Neuron (in vitro differentiated cells): ENCODE measurements at regions not wholly inside any gene's neighbourhood (a gene's known extent, or its start where the extent isn't known, plus 50 kb on each side); places are given as distances from the start of the nearest gene placed in this dataset.

ENCODE experiments used
- H2AFZ ChIP-seq: one replicate; pipeline ENCODE4 v1.6.1; 2013; ENCODE audit warnings: low read depth, mild to moderate bottlenecking, inconsistent platforms, low read length, moderate library complexity
- H3K27me3 ChIP-seq: one replicate; pipeline ENCODE4 v1.6.1; 2013; ENCODE audit warnings: low read length; ENCODE audit not compliant: insufficient read depth
- H3K36me3 ChIP-seq: one replicate; pipeline ENCODE4 v1.6.1; 2013; ENCODE audit warnings: low read length; ENCODE audit not compliant: insufficient read depth
- H3K4me1 ChIP-seq: one replicate; pipeline ENCODE4 v1.6.1; 2013; ENCODE audit warnings: low read length; ENCODE audit not compliant: insufficient read depth
- H3K4me3 ChIP-seq: 2 replicates; pipeline ENCODE4 v1.5.1; 2013; ENCODE audit warnings: mild to moderate bottlenecking, low read length, moderate library complexity
- H3K9me3 ChIP-seq: one replicate; pipeline ENCODE4 v1.6.1; 2013; ENCODE audit warnings: low read length

- Histone ChIP-seq H3K36me3 (no peaks in the 10 kb centered on the region), H3K4me1 (no peaks in the 10 kb centered on the region), H3K27me3 (no peaks in the 10 kb centered on the region), H3K4me3 (no peak overlapping the region), H2AFZ (no peak overlapping the region), H3K9me3 (no peaks in the 10 kb centered on the region)
Measured at GRCh38 chr2:235195921-235196320, 244.1 kb downstream of the SH3BP4 start.

GRCh38 chr2:235199128-235199527 lies 247.3 kb downstream of the SH3BP4 start:
- Histone ChIP-seq H2AFZ (no peak overlapping the region), H3K27me3 (no peaks in the 10 kb centered on the region), H3K36me3 (no peaks in the 10 kb centered on the region), H3K4me1 (no peaks in the 10 kb centered on the region), H3K9me3 (no peaks in the 10 kb centered on the region), H3K4me3 (no peak overlapping the region)

GRCh38 chr2:235200216-235200615 lies 248.4 kb downstream of the SH3BP4 start:
- no peak overlapping the region for H3K4me3 ChIP-seq
- no peaks in the 10 kb centered on the region for H3K36me3 ChIP-seq
- H3K27me3 ChIP-seq = no peaks in the 10 kb centered on the region
- peaks cover 1% of the 10 kb centered on the region for H3K9me3 ChIP-seq
- H2AFZ ChIP-seq = no peak overlapping the region
- no peaks in the 10 kb centered on the region for H3K4me1 ChIP-seq

GRCh38 chr2:235201756-235202155 lies 249.9 kb downstream of the SH3BP4 start:
- no peak overlapping the region for H2AFZ ChIP-seq
- H3K27me3 ChIP-seq = no peaks in the 10 kb centered on the region
- H3K36me3 ChIP-seq = no peaks in the 10 kb centered on the region
- H3K9me3 ChIP-seq = peaks cover 1% of the 10 kb centered on the region
- H3K4me3 ChIP-seq = no peak overlapping the region
- no peaks in the 10 kb centered on the region for H3K4me1 ChIP-seq

GRCh38 chr2:235204948-235205347 lies 253.1 kb downstream of the SH3BP4 start:
- Histone ChIP-seq H3K4me1 (no peaks in the 10 kb centered on the region), H3K4me3 (no peak overlapping the region), H2AFZ (no peak overlapping the region), H3K27me3 (no peaks in the 10 kb centered on the region), H3K36me3 (no peaks in the 10 kb centered on the region), H3K9me3 (peaks cover 1% of the 10 kb centered on the region)

GRCh38 chr2:235206399-235206798 lies 254.6 kb downstream of the SH3BP4 start:
- Histone ChIP-seq H3K27me3 (no peaks in the 10 kb centered on the region), H3K4me3 (no peak overlapping the region), H3K36me3 (no peaks in the 10 kb centered on the region), H2AFZ (no peak overlapping the region), H3K9me3 (peaks cover 1% of the 10 kb centered on the region), H3K4me1 (no peaks in the 10 kb centered on the region)

GRCh38 chr2:235206980-235207579 lies 255.3 kb downstream of the SH3BP4 start:
- Histone ChIP-seq H3K4me1 (no peaks in the 10 kb centered on the region), H3K4me3 (no peak overlapping the region), H3K27me3 (no peaks in the 10 kb centered on the region), H2AFZ (no peak overlapping the region), H3K9me3 (peaks cover 1% of the 10 kb centered on the region), H3K36me3 (no peaks in the 10 kb centered on the region)

GRCh38 chr2:235211056-235211455 lies 259.2 kb downstream of the SH3BP4 start:
- no peaks in the 10 kb centered on the region for H3K9me3 ChIP-seq
- H3K4me1 ChIP-seq = no peaks in the 10 kb centered on the region
- no peaks in the 10 kb centered on the region for H3K27me3 ChIP-seq
- no peak overlapping the region for H2AFZ ChIP-seq
- H3K36me3 ChIP-seq = no peaks in the 10 kb centered on the region
- no peak overlapping the region for H3K4me3 ChIP-seq

GRCh38 chr2:235212501-235213158 lies 260.8 kb downstream of the SH3BP4 start:
- Histone ChIP-seq H3K27me3 (no peaks in the 10 kb centered on the region), H3K36me3 (no peaks in the 10 kb centered on the region), H3K4me1 (no peaks in the 10 kb centered on the region), H3K9me3 (no peaks in the 10 kb centered on the region), H3K4me3 (no peak overlapping the region), H2AFZ (no peak overlapping the region)

GRCh38 chr2:235215248-235215647 lies 263.4 kb downstream of the SH3BP4 start:
- H3K4me1 ChIP-seq = no peaks in the 10 kb centered on the region
- no peaks in the 10 kb centered on the region for H3K27me3 ChIP-seq
- H3K4me3 ChIP-seq = no peak overlapping the region
- no peaks in the 10 kb centered on the region for H3K36me3 ChIP-seq
- H3K9me3 ChIP-seq = no peaks in the 10 kb centered on the region
- no peak overlapping the region for H2AFZ ChIP-seq

- no peaks in the 10 kb centered on the region for H3K27me3 ChIP-seq
- H3K4me3 ChIP-seq = no peak overlapping the region
- H3K36me3 ChIP-seq = no peaks in the 10 kb centered on the region
- no peaks in the 10 kb centered on the region for H3K4me1 ChIP-seq
- no peaks in the 10 kb centered on the region for H3K9me3 ChIP-seq
- H2AFZ ChIP-seq = no peak overlapping the region
Measured at GRCh38 chr2:235216901-235217300, 265.1 kb downstream of the SH3BP4 start.

GRCh38 chr2:235217846-235218245 lies 266.0 kb downstream of the SH3BP4 start:
- no peaks in the 10 kb centered on the region for H3K36me3 ChIP-seq
- H3K4me1 ChIP-seq = no peaks in the 10 kb centered on the region
- H3K9me3 ChIP-seq = no peaks in the 10 kb centered on the region
- no peak overlapping the region for H3K4me3 ChIP-seq
- no peaks in the 10 kb centered on the region for H3K27me3 ChIP-seq
- H2AFZ ChIP-seq = no peak overlapping the region

GRCh38 chr2:235218486-235218907 lies 266.7 kb downstream of the SH3BP4 start:
- no peaks in the 10 kb centered on the region for H3K4me1 ChIP-seq
- no peaks in the 10 kb centered on the region for H3K9me3 ChIP-seq
- no peak overlapping the region for H3K4me3 ChIP-seq
- H3K27me3 ChIP-seq = no peaks in the 10 kb centered on the region
- no peak overlapping the region for H2AFZ ChIP-seq
- no peaks in the 10 kb centered on the region for H3K36me3 ChIP-seq

- Histone ChIP-seq H3K27me3 (no peaks in the 10 kb centered on the region), H3K4me1 (no peaks in the 10 kb centered on the region)
Measured at GRCh38 chr2:235219048-235219447, 267.2 kb downstream of the SH3BP4 start.

More at GRCh38 chr2:235219048-235219447, 267.2 kb downstream of the SH3BP4 start:
- Histone ChIP-seq H3K4me3 (no peak overlapping the region), H3K36me3 (no peaks in the 10 kb centered on the region), H2AFZ (no peak overlapping the region), H3K9me3 (peaks cover 2% of the 10 kb centered on the region)
